Neural cell (in vitro differentiated cells): ENCODE measurements at regions not wholly inside any gene's neighbourhood (a gene's known extent, or its start where the extent isn't known, plus 50 kb on each side); places are given as distances from the start of the nearest gene placed in this dataset.
"Not testable (repeated sequence)": the region's sequence is repeated elsewhere in the genome, so short reads cannot be mapped to it uniquely, and the experiment has no call there.

Source experiments
- H2AFZ ChIP-seq: fragments of 200-600, 300-800 bp; sonication (generic), shearing (Covaris generic); 2 replicates; pipeline ENCODE4 v1.6.0; 2014; ENCODE audit warnings: low read depth, mild to moderate bottlenecking, antibody characterized with exemption, low read length, moderate library complexity
- H3F3A ChIP-seq: fragments of 200-600 bp; shearing (Covaris generic); 2 replicates; pipeline ENCODE4 v1.6.1; 2016; ENCODE audit warnings: mild to moderate bottlenecking, moderate library complexity, mixed read lengths, antibody characterized with exemption, low read length; ENCODE audit not compliant: insufficient read depth, poor library complexity, severe bottlenecking
- H3K27ac ChIP-seq: fragments of 200-600, 300-800 bp; sonication (generic), shearing (Covaris generic); 2 replicates; pipeline ENCODE4 v1.5.1; 2014; ENCODE audit warnings: mild to moderate bottlenecking, low read length, moderate library complexity
- H3K27me3 ChIP-seq: fragments of 300-800, 200-600 bp; sonication (generic), shearing (Covaris generic); 2 replicates; pipeline ENCODE4 v1.6.0; 2014; ENCODE audit warnings: mild to moderate bottlenecking, low read depth, low read length, moderate library complexity; ENCODE audit not compliant: insufficient read depth
- H3K36me3 ChIP-seq: fragments of 300-800, 200-600 bp; sonication (generic), shearing (Covaris generic); 2 replicates; pipeline ENCODE4 v1.5.1; 2014; ENCODE audit warnings: mild to moderate bottlenecking, antibody characterized with exemption, low read length, moderate library complexity; ENCODE audit not compliant: insufficient read depth
- H3K4me2 ChIP-seq: fragments of 300-800, 200-600 bp; sonication (generic), shearing (Covaris generic); 2 replicates; pipeline ENCODE4 v1.6.0; 2014; ENCODE audit warnings: mild to moderate bottlenecking, low read length
- H3K4me3 ChIP-seq: fragments of 300-800, 200-600 bp; sonication (generic), shearing (Covaris generic); 2 replicates; pipeline ENCODE4 v1.5.1; 2014; ENCODE audit warnings: mild to moderate bottlenecking, low read length, moderate library complexity
- H3K79me2 ChIP-seq: fragments of 200-600 bp; shearing (Covaris generic); replicated peaks from 2 replicates; pipeline ENCODE4 v1.6.0; 2014; ENCODE audit warnings: mild to moderate bottlenecking, low read length, moderate library complexity; ENCODE audit not compliant: insufficient read depth
- H3K9ac ChIP-seq: fragments of 300-800, 200-600 bp; sonication (generic), shearing (Covaris generic); 2 replicates; pipeline ENCODE4 v1.6.1; 2016; ENCODE audit warnings: mild to moderate bottlenecking, low read length, mixed read lengths
- H3K9me2 ChIP-seq: fragments of 200-600 bp; shearing (Covaris generic); 2 replicates; pipeline ENCODE4 v1.6.1; 2016; ENCODE audit warnings: mild to moderate bottlenecking, low read length, mixed read lengths; ENCODE audit not compliant: insufficient read depth
- H3K9me3 ChIP-seq: fragments of 200-600, 300-800 bp; sonication (generic), shearing (Covaris generic); 2 replicates; pipeline ENCODE4 v1.6.1; 2016; ENCODE audit warnings: mild to moderate bottlenecking, mixed run types, low read length, moderate library complexity, mixed read lengths
- H4K20me1 ChIP-seq: fragments of 200-600 bp; shearing (Covaris generic); 2 replicates; pipeline ENCODE4 v1.6.1; 2016; ENCODE audit warnings: mild to moderate bottlenecking, mixed run types; ENCODE audit not compliant: insufficient read depth
- CTCF ChIP-seq: fragments of 450-650 bp; IDR thresholded peaks from 2 replicates; pipeline ENCODE4 v1.5.1; 2014; ENCODE audit warnings: antibody characterized with exemption, mild to moderate bottlenecking, moderate library complexity; ENCODE audit not compliant: poor library complexity, severe bottlenecking
- EP300 ChIP-seq: fragments of 450-650 bp; conservative IDR thresholded peaks from 2 replicates; pipeline ENCODE4 v1.6.1; 2014; ENCODE audit warnings: antibody characterized with exemption, mild to moderate bottlenecking, moderate library complexity; ENCODE audit not compliant: poor library complexity, severe bottlenecking
- EZH2 ChIP-seq: fragments of 200-600, 300-800 bp; shearing (Covaris generic), sonication (generic); IDR thresholded peaks from 2 replicates; pipeline ENCODE4 v1.6.1; 2014; ENCODE audit warnings: antibody characterized with exemption, low read length, borderline replicate concordance, mild to moderate bottlenecking; ENCODE audit not compliant: insufficient read depth, poor library complexity, severe bottlenecking
- MXI1 ChIP-seq: fragments of 450-650 bp; conservative IDR thresholded peaks from 2 replicates; pipeline ENCODE4 v1.6.1; 2014; ENCODE audit warnings: antibody characterized with exemption, mild to moderate bottlenecking; ENCODE audit not compliant: poor library complexity, severe bottlenecking
- POLR2AphosphoS5 ChIP-seq: IDR thresholded peaks from 2 replicates; pipeline ENCODE4 v1.6.1; 2012
- RAD21 ChIP-seq: fragments of 450-650 bp; conservative IDR thresholded peaks from 2 replicates; pipeline ENCODE4 v1.6.1; 2014; ENCODE audit warnings: antibody characterized with exemption, mild to moderate bottlenecking, moderate library complexity
- REST ChIP-seq: IDR thresholded peaks from 2 replicates; pipeline ENCODE4 v1.6.1; 2012; ENCODE audit warnings: borderline replicate concordance
- SMC3 ChIP-seq: fragments of 450-650 bp; conservative IDR thresholded peaks from 2 replicates; pipeline ENCODE4 v1.6.1; 2014; ENCODE audit warnings: antibody characterized with exemption, mild to moderate bottlenecking, moderate library complexity; ENCODE audit not compliant: poor library complexity
- TAF1 ChIP-seq: IDR thresholded peaks from 2 replicates; pipeline ENCODE4 v1.6.1; 2012; ENCODE audit warnings: low read depth

GRCh38 chr17:45641541-45641940 is 142.6 kb upstream of the CRHR1 start:
- H3K4me2 ChIP-seq = no peak overlapping the region
- no peaks in the 10 kb centered on the region for H3K36me3 ChIP-seq
- no peak overlapping the region for H3K4me3 ChIP-seq
- H2AFZ ChIP-seq = no peak overlapping the region
- H3K9me2 ChIP-seq = no peaks in the 10 kb centered on the region
- H3K27ac ChIP-seq = no peak overlapping the region
- TF ChIP-seq CTCF (no peak), MXI1 (no peak), TAF1 (no peak), RAD21 (no peak), EP300 (no peak), EZH2 (no peak)
- H3K27me3 ChIP-seq = no peaks in the 10 kb centered on the region
- no peak overlapping the region for H3K9ac ChIP-seq
- H3F3A ChIP-seq = no peaks in the 10 kb centered on the region
- no peaks in the 10 kb centered on the region for H3K79me2 ChIP-seq
- no peaks in the 10 kb centered on the region for H3K9me3 ChIP-seq
- H4K20me1 ChIP-seq = no peaks in the 10 kb centered on the region

DNA sequence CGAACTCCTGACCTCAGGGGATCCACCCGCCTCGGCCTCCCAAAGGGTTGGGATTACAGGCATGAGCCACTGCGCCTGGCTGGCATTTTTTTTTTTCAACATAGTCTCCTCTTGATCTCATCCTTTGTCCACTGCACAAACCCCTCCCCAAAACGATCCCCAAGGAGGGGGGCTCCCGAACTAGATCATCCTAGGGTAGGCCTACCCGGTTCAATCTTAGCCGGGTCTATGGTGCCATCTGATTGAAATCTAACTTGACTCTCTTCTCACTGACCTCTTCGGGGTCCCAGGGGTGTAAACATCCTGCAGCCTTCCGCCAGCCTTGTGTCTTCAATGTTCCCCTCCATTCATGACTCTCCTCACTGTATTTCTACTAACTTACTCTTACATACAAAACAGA is 140.5 kb upstream of the CRHR1 start:
- TF ChIP-seq EP300 (no peak), RAD21 (no peak), POLR2AphosphoS5 (no peak), SMC3 (no peak), MXI1 (no peak), REST (no peak), CTCF (no peak), TAF1 (no peak), EZH2 (no peak)
- H3K27me3 ChIP-seq = no peaks in the 10 kb centered on the region
- no peak overlapping the region for H3K27ac ChIP-seq
- no peaks in the 10 kb centered on the region for H3F3A ChIP-seq
- no peak overlapping the region for H3K4me2 ChIP-seq
- H3K9ac ChIP-seq = no peak overlapping the region
- no peaks in the 10 kb centered on the region for H3K36me3 ChIP-seq
- H3K79me2 ChIP-seq = no peaks in the 10 kb centered on the region
- no peak overlapping the region for H3K4me3 ChIP-seq
- H3K9me3 ChIP-seq = no peaks in the 10 kb centered on the region
- H3K9me2 ChIP-seq = no peaks in the 10 kb centered on the region
- H4K20me1 ChIP-seq = no peaks in the 10 kb centered on the region
- H2AFZ ChIP-seq = no peak overlapping the region

GRCh38 chr17:45644637-45645036 is 139.5 kb upstream of the CRHR1 start:
- not testable (repeated sequence) for H3K27me3 ChIP-seq, H3K4me3 ChIP-seq, H3K9ac ChIP-seq

More at GRCh38 chr17:45644637-45645036, 139.5 kb upstream of the CRHR1 start:
- H3K9me3 ChIP-seq, H2AFZ ChIP-seq, H3K4me2 ChIP-seq, H3K36me3 ChIP-seq, H3K79me2 ChIP-seq, H3K27ac ChIP-seq, H3K9me2 ChIP-seq, H4K20me1 ChIP-seq, H3F3A ChIP-seq: not testable (repeated sequence)
